Fibroblast of peridontal ligament (primary cell): ENCODE measurements at regions not wholly inside any gene's neighbourhood (a gene's known extent, or its start where the extent isn't known, plus 50 kb on each side); places are given as distances from the start of the nearest gene placed in this dataset.

Source experiments
- DNase-seq: peaks from one replicate; pipeline ENCODE4 v3.0.0-alpha.2; 2010; ENCODE audit errors: extremely low read depth

DNA sequence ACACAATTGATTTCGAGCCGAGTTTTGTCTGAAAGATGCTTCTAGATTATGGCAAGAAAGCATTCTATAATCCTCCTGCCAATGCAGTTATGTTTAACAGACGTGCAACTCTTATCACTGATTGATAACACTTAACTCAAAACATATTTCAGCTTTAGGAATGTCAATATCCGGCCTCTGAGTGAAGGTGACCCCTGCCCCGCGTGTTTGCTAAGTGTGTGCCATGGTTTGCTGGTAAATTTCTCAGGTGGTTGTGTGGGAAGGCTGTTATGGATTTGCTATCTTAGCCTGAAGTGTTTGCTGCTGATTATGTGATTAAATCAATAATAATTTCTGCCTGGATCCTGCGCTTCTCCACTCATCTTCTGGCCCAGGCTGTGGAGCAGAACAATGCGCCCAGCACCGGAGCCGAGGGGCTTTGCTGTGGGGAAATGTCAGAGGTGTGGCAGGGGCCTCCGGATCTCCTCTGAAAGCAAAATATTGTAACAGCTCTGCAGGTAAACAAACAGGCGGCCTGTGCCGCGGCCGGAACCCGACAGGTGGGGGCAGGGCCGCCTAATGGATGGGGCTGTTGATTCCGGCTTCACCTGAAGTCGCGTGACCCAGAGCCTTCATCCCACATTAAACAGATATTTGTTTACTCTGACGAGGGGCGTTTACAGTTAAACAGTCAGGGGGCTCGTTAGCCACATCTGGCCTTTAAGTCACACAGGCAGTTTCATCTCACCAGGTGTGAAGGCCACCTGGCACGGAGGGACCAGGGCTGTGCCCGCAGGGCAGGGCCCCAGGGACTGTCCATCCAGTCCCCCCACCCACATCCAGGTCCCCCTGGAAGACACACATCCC is 210.7 kb upstream of the SALL3 start:
- DNase-seq, result no peak

DNA sequence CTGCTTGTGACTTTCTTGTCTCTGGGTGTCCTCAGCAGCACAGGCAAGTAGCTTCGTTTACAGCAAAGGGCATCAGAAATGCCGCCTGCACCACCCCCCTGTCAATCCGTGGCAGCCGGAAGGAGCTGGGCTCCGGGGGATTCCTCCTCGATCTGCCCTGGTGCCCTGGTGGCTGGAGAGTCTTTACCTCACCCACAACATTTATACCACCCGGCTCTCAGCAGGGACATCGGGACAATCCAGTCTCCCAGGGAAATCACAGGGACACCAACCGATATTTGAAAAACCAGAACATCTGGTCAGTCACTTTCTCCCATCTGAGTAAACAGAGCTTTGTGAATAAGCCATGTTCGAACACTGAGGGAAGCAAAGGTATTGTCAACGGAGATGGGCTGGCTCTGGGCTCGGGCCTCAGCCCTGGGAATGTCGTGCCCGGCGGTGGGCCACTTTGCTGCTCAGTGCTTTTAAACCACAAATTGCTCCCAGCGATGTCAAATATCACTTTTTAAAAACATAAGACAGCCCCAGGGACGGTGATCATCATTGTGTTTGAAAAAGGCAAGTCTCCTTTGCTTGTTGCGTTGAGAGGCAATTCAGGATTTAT is 210.0 kb upstream of the SALL3 start:
- DNase-seq, result no peak

DNA sequence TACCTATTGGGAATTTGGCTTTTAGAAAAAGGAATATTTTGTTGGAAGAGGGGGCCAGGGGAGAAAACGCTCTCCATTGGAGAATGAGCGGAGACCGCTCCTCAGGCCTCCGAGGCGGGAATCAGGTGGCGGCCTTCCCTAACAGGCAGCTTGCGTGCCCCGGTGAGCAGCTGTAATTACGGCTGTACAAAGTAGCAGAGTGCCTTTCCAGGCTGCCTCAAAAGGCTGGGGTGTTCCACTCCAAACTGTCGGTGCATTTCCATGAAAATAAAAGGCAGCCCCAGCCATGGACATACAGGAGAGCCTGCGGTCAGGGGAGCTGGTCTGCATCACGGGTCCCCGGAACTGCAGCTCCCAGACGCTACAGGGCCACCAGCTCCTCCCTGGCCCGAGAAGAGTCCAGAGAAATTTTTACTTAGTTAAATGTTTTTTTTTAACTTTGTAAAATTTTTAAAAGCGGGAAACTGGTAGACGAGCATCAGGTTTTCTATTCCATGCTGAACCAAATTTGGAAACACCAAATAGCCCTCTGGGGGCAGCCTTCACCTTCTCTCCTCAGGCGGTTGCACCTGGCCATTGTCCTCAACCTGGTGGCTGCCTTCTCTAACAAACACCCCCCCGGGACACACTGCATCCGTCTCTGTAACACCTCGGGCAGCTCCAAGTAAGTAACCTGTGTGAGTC is 209.3 kb upstream of the SALL3 start:
- DNase-seq, result no peak

DNA sequence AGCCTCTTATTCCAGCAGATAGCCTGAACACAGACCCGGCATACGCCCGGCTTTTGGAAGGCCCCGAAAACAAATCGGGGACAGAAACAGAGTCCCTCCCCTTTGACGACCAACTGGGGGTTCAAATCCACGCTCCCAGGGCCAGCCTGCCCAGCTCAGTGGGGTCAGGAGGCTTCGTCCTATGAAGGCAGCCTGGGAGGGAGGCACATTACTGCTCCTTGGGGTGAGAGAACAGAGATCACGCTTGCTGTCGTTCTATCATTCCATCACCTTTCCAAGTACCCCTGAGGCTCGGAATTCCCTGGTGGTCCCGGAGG is 208.8 kb upstream of the SALL3 start:
- no peak for DNase-seq

DNA sequence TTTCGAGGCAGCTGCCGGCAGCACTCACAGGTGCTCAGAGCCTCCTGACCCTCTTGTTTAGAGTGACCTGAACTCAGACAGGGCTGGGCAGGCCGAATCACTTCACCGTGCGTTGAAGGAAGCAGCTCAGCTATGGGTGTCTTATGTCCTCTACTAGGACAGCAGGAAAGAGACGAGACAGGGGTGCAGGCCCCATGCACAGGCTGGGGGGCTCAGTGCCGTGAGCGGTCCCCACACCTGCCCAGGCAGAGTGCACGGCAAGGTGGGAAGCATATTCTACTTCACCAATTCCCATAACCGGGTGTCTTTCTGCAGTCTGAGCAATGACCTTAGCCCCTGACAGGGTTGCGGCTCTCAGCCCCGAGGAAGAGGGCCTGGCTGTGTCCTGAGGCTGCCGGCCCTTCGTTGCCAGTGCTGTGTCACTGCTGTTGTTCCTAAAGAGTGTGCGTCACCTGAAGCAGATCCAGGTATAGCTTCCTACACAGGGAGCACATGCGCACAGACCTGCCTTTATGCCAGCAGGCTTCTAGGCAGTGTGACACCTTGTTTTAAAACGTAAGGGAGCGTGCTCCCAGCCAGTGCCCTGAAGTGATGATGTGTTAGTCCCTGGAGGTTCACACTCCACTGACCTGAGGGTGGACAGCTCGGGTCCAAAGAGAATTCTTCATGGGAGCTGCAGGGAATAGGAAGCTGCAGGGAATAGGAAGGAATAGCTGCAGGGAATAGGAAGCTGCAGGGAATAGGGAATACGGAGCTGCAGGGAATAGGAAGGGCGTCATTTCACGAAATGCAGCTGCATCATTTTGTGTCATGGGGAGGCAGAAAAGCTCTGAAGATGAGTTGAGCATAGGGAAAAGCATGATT is 207.9 kb upstream of the SALL3 start:
- no peak for DNase-seq

DNA sequence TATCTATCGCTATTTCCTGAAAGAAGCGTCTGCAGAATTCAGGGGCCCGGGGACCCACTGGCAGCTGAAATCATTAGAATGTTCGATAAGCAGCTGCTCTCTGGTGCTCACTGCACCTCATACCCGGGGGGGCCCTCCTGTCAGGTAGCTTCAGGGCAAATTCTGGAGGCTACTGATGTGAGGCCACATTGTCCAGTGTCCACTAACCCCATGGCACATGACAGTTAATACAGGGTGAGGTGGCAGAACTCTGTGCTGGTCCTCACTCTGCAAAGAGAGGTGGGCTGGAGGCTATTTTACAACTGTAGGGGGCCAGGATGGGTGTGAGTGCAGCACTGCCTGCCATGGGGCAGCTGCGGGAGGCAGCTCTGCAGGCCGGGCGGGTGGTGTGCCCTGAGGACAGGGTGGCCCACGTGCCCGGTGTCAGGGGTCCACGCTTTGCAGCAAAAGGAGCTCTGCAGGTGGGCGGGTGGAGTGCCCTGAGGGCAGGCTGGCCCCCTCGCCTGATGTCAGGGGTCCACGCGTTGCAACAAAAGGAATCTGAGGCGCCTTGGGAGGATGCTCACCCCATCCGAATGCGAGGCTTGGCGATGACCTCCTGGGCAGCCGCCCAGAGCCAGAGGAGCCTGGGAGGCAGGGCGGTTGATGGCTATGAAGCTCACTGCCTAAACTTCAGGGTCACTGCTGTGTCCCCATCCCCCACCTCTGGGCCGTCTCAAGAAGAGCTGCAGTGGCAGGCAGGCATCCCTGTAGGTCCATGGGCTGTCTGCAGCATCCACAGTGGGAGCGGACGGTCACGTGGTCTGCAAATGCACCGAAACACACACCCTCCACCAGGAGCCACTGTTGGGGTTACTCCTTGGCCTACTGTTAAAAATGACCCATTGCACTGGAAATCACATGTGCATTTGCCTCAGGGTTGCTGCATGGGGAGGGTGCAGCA is 207.0 kb upstream of the SALL3 start:
- no peak for DNase-seq

DNA sequence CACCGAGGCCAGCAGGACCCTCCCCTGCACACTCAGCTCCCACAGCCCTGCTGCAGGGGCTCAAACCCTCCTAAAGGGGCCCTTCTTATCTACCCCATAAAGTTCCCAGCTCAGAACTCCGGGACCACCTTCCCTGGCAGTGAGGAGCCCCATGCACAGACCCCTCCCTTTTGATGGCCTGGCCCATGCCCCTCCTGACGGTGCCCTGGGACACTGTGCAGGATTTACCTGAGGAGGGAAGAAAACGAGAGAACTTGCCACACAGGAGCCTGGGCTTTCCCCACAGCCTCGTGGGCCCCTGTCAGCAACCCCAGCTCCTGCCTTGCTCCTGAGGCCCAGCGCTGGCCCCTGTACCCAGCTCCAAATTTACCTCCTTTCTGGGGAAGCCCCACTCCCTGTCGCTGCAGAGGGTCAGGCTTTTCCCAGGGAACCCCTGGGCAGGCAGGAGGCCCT is 206.3 kb upstream of the SALL3 start:
- DNase-seq, result no peak

DNA sequence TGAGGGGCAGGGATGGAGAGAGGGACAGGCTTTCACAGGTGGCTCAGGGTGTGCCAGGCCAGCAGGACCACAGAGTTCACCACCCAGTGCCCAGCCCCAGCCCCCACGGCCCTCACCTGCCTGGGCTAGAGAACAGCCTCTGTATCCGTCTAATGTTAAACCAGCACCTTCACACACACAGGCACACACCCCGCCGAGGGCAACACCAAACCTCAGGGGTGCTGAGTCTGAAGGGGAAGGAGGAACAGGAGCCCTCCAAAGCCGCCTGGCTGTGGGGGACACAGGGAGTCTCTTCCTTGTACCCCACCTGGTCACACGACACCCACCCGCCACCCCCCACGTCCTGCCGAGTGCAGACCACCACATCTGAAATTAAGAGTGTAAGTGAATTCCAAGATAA is 205.8 kb upstream of the SALL3 start:
- DNase-seq, result no peak

DNA sequence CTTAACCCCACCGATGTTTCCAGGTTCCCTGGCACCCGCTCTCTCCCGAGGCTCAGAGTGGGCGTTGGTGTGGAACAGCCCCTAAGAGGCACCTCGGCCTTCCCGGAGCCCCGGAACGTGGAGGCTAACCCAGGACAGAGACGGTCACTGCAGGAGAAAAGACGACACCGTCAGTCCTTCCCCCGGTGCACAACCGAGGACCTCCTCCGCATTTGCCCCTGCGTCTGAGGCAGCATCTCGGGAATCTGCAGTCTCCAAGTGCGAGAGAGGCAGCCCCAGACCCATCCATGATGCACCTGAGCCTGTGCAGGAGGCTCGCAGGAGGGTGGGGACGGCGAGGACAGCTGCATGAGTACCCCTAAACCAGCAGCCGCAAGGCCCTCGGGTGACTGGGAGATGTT is 204.9 kb upstream of the SALL3 start:
- DNase-seq, result no peak

DNA sequence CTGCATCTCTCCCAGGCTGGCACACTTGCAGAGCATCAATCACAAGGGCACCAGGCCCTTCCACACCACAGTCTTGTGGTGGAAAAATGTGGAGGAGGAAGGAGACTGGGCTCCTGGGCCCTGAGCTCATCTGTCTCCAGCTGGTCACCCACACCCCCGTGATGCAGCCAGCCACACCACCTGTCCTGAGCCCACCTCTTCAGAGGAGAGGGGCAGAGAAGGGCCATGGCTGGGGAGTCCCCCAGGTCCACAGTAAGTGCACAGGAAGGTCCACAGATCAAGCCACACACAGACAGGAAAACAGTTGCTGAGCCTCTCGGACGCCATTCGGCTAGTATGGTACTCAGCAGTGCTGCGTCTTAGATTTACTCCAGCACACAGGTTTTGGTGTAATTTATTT is 203.5 kb upstream of the SALL3 start:
- DNase-seq, result no peak

DNA sequence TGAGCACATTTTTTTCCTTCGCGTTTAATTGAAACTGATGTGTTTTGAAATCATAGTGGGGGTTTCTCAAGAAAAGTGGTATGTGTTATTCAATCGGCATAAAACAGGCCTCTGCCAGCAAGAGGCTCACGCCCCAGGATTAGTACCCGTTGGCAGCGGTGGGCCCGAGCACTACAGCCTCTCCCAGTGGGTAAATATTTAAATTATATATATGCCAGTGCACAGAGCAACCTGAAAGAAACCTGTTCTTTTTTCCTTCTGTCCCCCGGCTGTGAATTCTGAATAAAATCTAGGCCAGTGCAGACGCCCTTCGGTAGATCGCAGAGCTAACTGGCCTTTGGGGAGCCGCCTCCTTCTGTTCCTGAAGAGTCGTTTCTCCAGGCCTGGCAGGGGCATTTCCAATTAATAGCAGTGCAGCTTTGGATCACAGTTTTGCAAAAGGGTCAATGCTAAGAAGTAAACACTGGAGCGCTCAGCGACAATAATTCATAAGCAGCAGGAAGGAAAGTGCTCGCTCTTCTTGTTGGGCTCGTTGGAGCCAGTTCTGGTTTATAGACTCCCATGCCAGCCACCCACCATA is 202.8 kb upstream of the SALL3 start:
- no peak for DNase-seq

DNA sequence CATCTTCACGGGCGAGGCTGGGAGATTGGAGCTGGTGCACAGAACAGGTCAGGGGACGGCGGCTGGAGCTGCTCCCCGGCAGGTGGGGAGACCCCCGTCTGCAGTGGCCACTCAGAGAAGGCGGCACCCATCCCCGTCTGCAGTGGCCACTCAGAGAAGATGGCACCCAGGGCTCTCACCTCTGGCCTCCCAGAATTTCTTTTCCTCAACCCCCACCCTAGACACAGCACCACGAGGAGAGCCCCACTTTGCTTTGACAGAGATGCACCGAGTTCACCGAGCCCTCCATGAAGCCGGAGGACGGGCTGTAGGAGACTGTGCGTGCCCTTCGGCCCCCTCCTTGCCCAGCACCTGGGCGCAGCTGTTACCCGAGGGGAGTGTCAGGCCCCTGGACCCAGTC is 201.6 kb upstream of the SALL3 start:
- no peak for DNase-seq

DNA sequence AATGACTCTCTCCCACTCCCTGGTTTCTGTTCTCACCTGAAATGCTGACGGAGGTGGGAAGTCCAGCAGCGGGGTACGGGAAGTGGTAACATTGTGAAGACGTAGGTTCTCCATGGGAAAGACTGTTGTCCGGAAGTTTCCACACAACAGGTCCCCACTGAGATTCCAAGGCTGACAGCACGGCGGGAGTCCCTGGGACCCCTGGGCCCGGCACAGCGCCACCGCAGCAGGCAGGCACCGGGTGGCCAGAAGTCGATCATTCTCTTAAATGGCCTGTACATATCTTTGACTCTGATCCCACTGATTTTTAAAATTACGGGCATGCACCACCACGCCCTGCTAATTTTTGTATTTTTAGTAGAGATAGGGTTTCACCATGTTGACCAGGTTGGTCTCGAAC is 201.0 kb upstream of the SALL3 start:
- no peak for DNase-seq

DNA sequence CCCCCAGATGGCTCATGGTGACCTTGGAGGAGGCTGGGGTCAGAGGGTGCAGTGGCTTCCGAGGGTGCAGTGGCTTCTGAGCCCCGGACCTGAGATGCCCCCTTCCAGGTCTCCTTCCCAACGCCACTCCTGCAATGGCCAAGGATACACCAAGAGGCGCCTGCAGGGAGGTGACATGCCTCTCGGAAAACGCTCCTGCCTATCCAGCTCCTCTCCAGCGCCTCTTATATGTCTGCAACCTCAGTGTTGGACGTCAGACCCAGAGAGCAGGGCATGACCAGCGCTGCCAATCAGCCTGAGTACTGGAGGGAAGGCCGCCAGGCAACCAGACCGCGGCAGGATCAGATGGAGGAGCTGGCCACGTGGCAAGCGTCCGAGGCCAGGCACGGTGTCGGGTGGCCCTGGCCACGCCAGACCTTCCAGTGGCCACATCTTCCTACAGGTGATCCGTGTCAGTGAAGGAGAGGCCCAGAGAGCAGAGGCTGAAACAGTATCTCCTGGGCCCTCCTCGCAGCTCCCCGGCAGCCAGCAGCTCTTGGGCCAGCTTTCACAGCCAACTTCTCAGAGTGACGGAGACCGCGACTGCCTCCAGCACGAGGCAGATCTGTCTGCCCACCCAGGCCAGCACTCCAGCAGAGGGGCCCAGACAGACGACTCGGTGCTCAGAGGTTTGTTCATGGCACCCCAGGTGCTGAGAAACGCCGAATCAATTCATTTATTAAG is 199.5 kb upstream of the SALL3 start:
- no peak for DNase-seq

DNA sequence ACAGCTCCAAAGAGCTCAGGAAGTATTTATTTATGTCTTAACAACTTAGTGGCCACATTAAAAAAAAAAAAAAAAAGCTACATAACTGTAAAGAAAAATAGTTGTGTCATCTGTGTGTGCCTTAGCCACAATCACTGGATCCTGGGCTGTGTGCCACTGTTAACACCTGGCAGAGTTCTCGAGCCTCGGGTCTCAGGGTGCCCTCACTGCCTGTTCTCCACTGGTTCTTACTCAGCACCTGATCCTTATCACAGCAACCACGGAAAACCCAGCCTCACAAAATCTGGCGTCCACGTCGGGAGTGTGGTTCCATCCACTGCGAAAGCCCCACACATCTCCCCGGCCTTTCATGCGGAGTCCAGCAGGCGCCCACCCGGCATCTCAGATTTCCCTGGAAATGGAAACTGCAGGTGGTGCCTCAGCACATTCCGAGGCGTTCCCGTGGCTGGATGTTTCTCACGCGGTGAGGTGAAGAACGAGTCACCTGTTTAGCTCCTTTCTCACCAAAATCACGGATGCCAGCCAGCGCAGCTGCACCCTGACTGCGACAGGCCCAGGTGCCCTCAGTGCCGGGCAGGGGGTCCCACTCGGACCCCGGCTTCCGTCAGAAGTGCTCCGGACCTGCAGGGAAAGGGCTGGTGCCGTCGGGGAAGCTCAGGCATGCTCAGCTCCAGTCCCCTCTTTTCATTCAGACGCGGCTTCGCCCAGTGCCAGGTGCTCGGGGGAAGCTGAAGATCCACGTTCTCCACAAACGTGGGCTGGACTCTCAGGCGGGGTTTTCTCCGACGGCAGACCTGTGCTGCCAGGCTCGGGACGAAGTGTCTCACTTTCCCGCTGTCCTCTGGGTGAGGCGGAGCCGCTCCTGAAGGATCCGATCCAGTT is 198.7 kb upstream of the SALL3 start:
- DNase-seq, result no peak

DNA sequence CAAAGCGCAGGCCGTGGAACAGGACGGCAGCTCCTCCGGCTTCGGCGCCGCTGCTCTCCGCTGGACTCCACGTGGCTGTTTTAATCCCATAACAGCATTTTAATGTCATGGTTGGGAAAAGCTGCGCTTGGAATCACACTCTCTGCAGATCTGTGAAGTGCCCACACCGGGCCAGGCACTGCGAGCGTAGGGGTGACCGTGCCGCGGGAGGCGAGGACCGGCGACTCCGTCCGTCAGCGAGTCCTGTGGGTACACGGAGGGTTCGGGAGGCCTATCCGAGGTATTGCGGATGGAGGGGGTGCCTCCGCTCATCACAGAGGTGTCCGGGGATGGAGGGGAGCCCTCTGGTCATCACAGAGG is 198.0 kb upstream of the SALL3 start:
- no peak for DNase-seq

DNA sequence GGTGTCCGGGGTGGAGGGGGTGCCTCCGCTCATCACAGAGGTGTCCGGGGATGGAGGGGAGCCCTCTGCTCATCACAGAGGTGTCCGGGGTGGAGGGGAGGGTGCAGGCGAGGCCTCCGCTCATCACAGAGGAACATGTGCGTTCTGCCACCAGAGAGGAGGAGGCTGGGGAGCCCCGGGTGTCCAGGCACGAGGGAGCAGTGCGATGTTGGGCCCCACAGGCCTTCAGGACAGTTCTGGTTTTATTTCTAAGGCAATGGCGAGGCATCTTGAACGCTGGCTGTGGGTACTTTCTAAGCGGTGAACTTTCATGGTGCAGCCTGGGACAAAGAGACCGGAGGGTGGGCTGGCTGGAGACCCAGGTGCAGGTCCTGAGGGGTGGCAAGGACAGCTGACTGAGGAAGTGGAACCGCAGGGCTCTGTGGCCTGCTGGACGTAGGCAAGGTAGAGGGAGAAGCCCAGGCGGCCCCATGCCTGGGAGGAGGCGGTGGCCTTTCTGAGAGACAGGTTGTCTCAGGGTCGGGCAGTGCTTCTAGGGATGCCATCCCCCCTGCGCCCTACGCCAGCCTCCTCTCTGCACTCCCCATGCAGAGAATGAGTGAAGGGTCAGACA is 196.6 kb upstream of the SALL3 start:
- no peak for DNase-seq

DNA sequence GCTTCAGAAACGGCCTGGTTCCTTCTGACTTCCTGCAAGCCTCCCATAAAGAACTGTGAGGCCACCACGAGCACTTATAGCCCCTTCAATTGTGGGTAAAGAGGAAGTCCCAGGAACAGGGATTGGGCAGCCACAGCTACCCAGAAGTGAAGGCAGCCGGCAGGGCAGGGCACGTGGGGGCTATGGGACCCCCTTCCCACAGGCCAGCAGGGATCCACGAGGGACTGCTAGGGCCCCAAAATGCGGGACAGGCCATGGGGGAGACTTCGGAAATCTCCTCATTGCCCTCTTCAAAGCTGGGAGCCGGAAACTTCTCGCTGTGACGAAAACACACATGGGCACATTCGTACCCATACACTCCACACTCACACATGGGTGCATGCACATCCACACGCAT is 196.1 kb upstream of the SALL3 start:
- no peak for DNase-seq

DNA sequence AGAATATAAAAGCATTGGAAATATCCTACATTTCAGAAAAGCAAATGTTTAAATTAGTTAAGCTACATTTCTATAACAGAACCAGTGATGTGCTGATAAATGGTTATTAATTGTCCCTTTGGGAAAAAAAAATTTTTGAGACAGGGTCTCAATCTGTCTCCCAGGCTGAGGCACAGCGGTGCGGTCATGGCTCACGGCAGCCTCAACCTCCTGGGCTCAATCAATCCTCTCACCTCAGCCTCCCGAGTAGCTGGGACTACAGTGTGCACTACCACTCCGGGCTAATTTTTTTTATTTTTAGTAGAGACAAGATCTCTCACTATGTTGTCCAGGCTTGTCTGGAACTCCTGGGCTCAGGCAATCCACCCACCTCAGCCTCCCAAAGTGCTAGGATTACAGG is 194.8 kb upstream of the SALL3 start:
- no peak for DNase-seq
